HCT116 (cell line): ENCODE measurements at regions not wholly inside any gene's neighbourhood (a gene's known extent, or its start where the extent isn't known, plus 50 kb on each side); places are given as distances from the start of the nearest gene placed in this dataset.

Experiments
- ATAC-seq: fragments of 200-7000 bp; cut with Tn5 transposase; 2 replicates; pipeline ENCODE4 v1.9.1; 2020; ENCODE audit warnings: mild to moderate bottlenecking, moderate library complexity
- BruUV-seq: library from RNA; stranded (reverse); fragments of 400-500 nt; replicated peaks from 2 replicates; lab custom pipeline; 2021; lab: Mats Ljungman, UMichigan
- CTCF ChIA-PET: fragments of 300-600 bp; sonication (Branson Sonifier 250); formaldehyde crosslinking; loops from one replicate; lab custom pipeline; 2021; ENCODE audit warnings: antibody characterized with exemption; lab: Charles Lee
- POLR2A ChIA-PET: fragments of 300-600, 350-600 bp; sonication (Branson Sonifier 250); formaldehyde crosslinking; loops from one replicate; lab custom pipeline; 2021; ENCODE audit warnings: antibody characterized with exemption; lab: Charles Lee
- RAD21 ChIA-PET, 2 experiments: fragments of 300-600 bp; sonication (Branson Sonifier 250); formaldehyde crosslinking; loops; one replicate each; lab custom pipeline; 2023; ENCODE audit warnings: low total read pairs in 2 of 2; ENCODE audit not compliant: uncharacterized antibody in 2 of 2, unreplicated experiment in 2 of 2, low non-redundant PET in 1 of 2; lab: Charles Lee
- DNase-seq: peaks from one replicate; pipeline ENCODE4 v3.0.0-alpha.2; 2010; ENCODE audit warnings: low read depth, low spot score
- H2AFZ ChIP-seq: fragments of 200-600 bp; shearing (Covaris generic), sonication (generic); 2 replicates; pipeline ENCODE4 v1.6.1; 2017; ENCODE audit warnings: low read depth, mixed run types, mixed read lengths, antibody characterized with exemption, low read length; ENCODE audit not compliant: poor library complexity, severe bottlenecking
- H3K27ac ChIP-seq: 2 replicates; pipeline ENCODE4 v1.5.1; 2012; ENCODE audit warnings: low read depth, low read length
- H3K27me3 ChIP-seq: fragments of 200-600 bp; sonication (generic); 2 replicates; pipeline ENCODE4 v1.6.1; 2016; ENCODE audit warnings: mixed run types, low read length, mixed read lengths; ENCODE audit not compliant: insufficient read depth
- H3K36me3 ChIP-seq, 2 experiments: fragments of 200-500 bp in 1 of 2; fragments of 200-600 bp in 1 of 2; sonication (Bioruptor generic) in 1 of 2; sonication (generic) in 1 of 2; 2 replicates each; pipeline versions ENCODE4 v1.5.1 to v1.6.1; 2014 to 2016; ENCODE audit warnings: low read length in 2 of 2, inconsistent platforms in 1 of 2, mixed read lengths in 1 of 2, mixed run types in 1 of 2; ENCODE audit not compliant: insufficient read depth in 2 of 2, control insufficient read depth in 1 of 2
- H3K4me1 ChIP-seq, 2 experiments: fragments of 200-600 bp in 1 of 2; sonication (generic) in 1 of 2; 2 replicates each; pipeline versions ENCODE4 v1.5.1 to v1.6.1; 2012 to 2017; ENCODE audit warnings: low read length in 2 of 2, inconsistent platforms in 1 of 2, mild to moderate bottlenecking in 1 of 2, mixed read lengths in 1 of 2, mixed run types in 1 of 2, moderate library complexity in 1 of 2; ENCODE audit not compliant: insufficient read depth in 2 of 2, control insufficient read depth in 1 of 2
- H3K4me2 ChIP-seq: fragments of 200-600 bp; sonication (generic); 2 replicates; pipeline ENCODE4 v1.6.1; 2017; ENCODE audit warnings: mixed run types, low read length, mixed read lengths
- H3K4me3 ChIP-seq, 2 experiments: fragments of 200-600 bp in 1 of 2; sonication (generic) in 1 of 2; replicated peaks in 1 of 2; 2 replicates each; pipeline ENCODE4 v1.5.1; 2011 to 2016; ENCODE audit warnings: low read length in 2 of 2, control low read depth in 1 of 2, low read depth in 1 of 2, mild to moderate bottlenecking in 1 of 2, mixed read lengths in 1 of 2, mixed run types in 1 of 2
- H3K79me2 ChIP-seq: fragments of 200-600 bp; sonication (generic); 2 replicates; pipeline ENCODE4 v1.6.1; 2017; ENCODE audit warnings: mild to moderate bottlenecking, mixed run types, low read length, moderate library complexity, mixed read lengths; ENCODE audit not compliant: insufficient read depth
- H3K9ac ChIP-seq: fragments of 200-600 bp; sonication (generic); 2 replicates; pipeline ENCODE4 v1.6.1; 2016; ENCODE audit warnings: low read length, mixed read lengths
- H3K9me2 ChIP-seq: fragments of 200-600 bp; sonication (generic), shearing (Covaris generic); 2 replicates; pipeline ENCODE4 v1.6.1; 2017; ENCODE audit warnings: mixed run types, mild to moderate bottlenecking, moderate library complexity; ENCODE audit not compliant: insufficient read depth
- H3K9me3 ChIP-seq, 2 experiments: fragments of 200-500 bp in 1 of 2; fragments of 200-600 bp in 1 of 2; sonication (Bioruptor generic) in 1 of 2; sonication (generic) in 1 of 2; 2 replicates each; pipeline ENCODE4 v1.6.1; 2014 to 2017; ENCODE audit warnings: low read length in 2 of 2, mixed read lengths in 2 of 2, inconsistent platforms in 1 of 2, low read depth in 1 of 2, mild to moderate bottlenecking in 1 of 2, mixed run types in 1 of 2, moderate library complexity in 1 of 2; ENCODE audit not compliant: control insufficient read depth in 1 of 2, insufficient read depth in 1 of 2
- H4K20me1 ChIP-seq: fragments of 200-600 bp; sonication (generic), shearing (Covaris generic); 2 replicates; pipeline ENCODE4 v1.6.1; 2017; ENCODE audit warnings: mixed run types, mild to moderate bottlenecking, moderate library complexity; ENCODE audit not compliant: insufficient read depth
- CBX3 ChIP-seq: IDR thresholded peaks from 2 replicates; pipeline ENCODE4 v1.6.1; 2012; ENCODE audit warnings: low read depth
- EGR1 ChIP-seq: IDR thresholded peaks from 2 replicates; pipeline ENCODE4 v1.6.1; 2012; ENCODE audit warnings: low read depth
- ELF1 ChIP-seq: IDR thresholded peaks from 2 replicates; pipeline ENCODE4 v1.6.1; 2012; ENCODE audit warnings: low read depth, borderline replicate concordance
- EZH2 ChIP-seq: fragments of 200-600 bp; sonication (generic); IDR thresholded peaks from 2 replicates; pipeline ENCODE4 v1.6.1; 2017; ENCODE audit warnings: antibody characterized with exemption, mixed run types
- EZH2phosphoT487 ChIP-seq: fragments of 200-600 bp; IDR thresholded peaks from 2 replicates; pipeline ENCODE4 v1.6.1; 2018; ENCODE audit warnings: antibody characterized with exemption, borderline replicate concordance
- FOSL1 ChIP-seq: IDR thresholded peaks from 2 replicates; pipeline ENCODE4 v1.6.1; 2012; ENCODE audit warnings: low read depth
- POLR2A ChIP-seq: IDR thresholded peaks from 2 replicates; pipeline ENCODE4 v1.7.0; 2011; ENCODE audit warnings: borderline replicate concordance; ENCODE audit not compliant: insufficient read depth, insufficient read length; ENCODE audit errors: extremely low read depth
- POLR2AphosphoS5 ChIP-seq: IDR thresholded peaks from 2 replicates; pipeline ENCODE4 v1.6.1; 2011; ENCODE audit warnings: mild to moderate bottlenecking, low read depth, low read length, moderate library complexity
- RAD21 ChIP-seq: IDR thresholded peaks from 2 replicates; pipeline ENCODE4 v1.6.1; 2012; ENCODE audit warnings: low read depth, mild to moderate bottlenecking
- SIN3A ChIP-seq: IDR thresholded peaks from 2 replicates; pipeline ENCODE4 v1.6.1; 2012; ENCODE audit warnings: low read depth
- SP1 ChIP-seq: IDR thresholded peaks from 2 replicates; pipeline ENCODE4 v1.6.1; 2012; ENCODE audit warnings: low read depth
- SRF ChIP-seq: IDR thresholded peaks from 2 replicates; pipeline ENCODE4 v1.6.1; 2012; ENCODE audit warnings: low read depth
- YY1 ChIP-seq: IDR thresholded peaks from 2 replicates; pipeline ENCODE4 v1.6.1; 2011; ENCODE audit warnings: low read length, low read depth, moderate library complexity, mild to moderate bottlenecking; ENCODE audit not compliant: insufficient replicate concordance; ENCODE audit errors: extremely low read depth
- ZFX ChIP-seq: fragments of 450-650 bp; IDR thresholded peaks from 2 replicates; pipeline ENCODE4 v1.6.1; 2017
- ZNF274 ChIP-seq: fragments of 200-500 bp; sonication (Bioruptor generic); IDR thresholded peaks from 2 replicates; pipeline ENCODE4 v1.6.1; 2014; ENCODE audit warnings: mild to moderate bottlenecking, low read depth, low read length, inconsistent platforms
- intact Hi-C: fragments of 100-400 bp; cut with micrococcal nuclease; formaldehyde crosslinking; loops from 2 replicates; pipeline ENCODE4 v1.10.0; 2022
- TF ChIP-seq, protein P1 (sequence below), 3 experiments: fragments of 200-600 bp in 1 of 3; sonication (generic) in 1 of 3; IDR thresholded peaks in 2 of 3; conservative IDR thresholded peaks in 1 of 3; 2 replicates each; pipeline ENCODE4 v1.5.1; 2012 to 2017; ENCODE audit warnings: low read depth in 2 of 3, low read length in 2 of 3, antibody characterized with exemption in 1 of 3, borderline replicate concordance in 1 of 3, control low read depth in 1 of 3, mild to moderate bottlenecking in 1 of 3, mixed read lengths in 1 of 3, mixed run types in 1 of 3, moderate library complexity in 1 of 3; ENCODE audit not compliant: insufficient read depth in 1 of 3
- TF ChIP-seq, protein P2 (sequence below): IDR thresholded peaks from 2 replicates; pipeline ENCODE4 v1.6.1; 2012
- TF ChIP-seq, protein P3 (sequence below): IDR thresholded peaks from 2 replicates; pipeline ENCODE4 v1.6.1; 2012
- TF ChIP-seq, protein P4 (sequence below): IDR thresholded peaks from 2 replicates; pipeline ENCODE4 v1.6.1; 2012; ENCODE audit warnings: low read depth
- TF ChIP-seq, protein P5 (sequence below): IDR thresholded peaks from 2 replicates; pipeline ENCODE4 v1.6.1; 2011; ENCODE audit warnings: mild to moderate bottlenecking, low read length, moderate library complexity; ENCODE audit not compliant: insufficient replicate concordance; ENCODE audit errors: extremely low read depth

DNA sequence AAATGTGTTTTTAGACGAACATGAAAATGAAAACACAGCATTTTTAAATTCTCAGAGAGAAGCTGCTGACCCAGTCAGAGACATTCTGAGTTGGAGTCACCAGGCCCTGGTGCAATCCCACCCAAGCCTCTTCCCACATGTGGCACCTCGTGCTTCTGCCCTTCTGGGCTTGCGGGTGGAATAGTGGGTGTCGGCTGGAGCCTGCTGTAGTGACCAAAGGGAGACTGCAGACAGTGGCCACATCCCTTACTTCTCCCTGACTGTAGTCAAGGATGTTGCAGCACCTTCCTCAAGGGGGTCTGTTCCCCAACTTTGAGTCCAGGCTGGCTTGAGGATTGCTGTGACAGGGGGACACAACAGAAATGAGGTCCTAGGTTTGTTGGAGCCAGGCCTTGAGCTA is 104.4 kb upstream of the GLI2 start:
- Histone ChIP-seq H3K9me2 (no peaks in the 10 kb centered on the region), H3K4me1 (no peaks in the 10 kb centered on the region), H3K4me2 (no peak overlapping the region), H3K27ac (no peak overlapping the region), H3K9ac (no peak overlapping the region), H2AFZ (no peak overlapping the region), H4K20me1 (no peaks in the 10 kb centered on the region), H3K4me3 (no peak overlapping the region), H3K9me3 (no peaks in the 10 kb centered on the region), H3K36me3 (no peaks in the 10 kb centered on the region), H3K27me3 (peaks cover 12% of the 10 kb centered on the region; the same call in 1 of the 2 replicates), H3K79me2 (no peaks in the 10 kb centered on the region)
- ATAC-seq (no peak), DNase-seq (no peak)
- RAD21 ChIA-PET = no interaction called here
- BruUV-seq = no TSS peak
- intact Hi-C loops = no loop called here
- POLR2A ChIA-PET = no interaction called here
- TF ChIP-seq, protein P1, sequence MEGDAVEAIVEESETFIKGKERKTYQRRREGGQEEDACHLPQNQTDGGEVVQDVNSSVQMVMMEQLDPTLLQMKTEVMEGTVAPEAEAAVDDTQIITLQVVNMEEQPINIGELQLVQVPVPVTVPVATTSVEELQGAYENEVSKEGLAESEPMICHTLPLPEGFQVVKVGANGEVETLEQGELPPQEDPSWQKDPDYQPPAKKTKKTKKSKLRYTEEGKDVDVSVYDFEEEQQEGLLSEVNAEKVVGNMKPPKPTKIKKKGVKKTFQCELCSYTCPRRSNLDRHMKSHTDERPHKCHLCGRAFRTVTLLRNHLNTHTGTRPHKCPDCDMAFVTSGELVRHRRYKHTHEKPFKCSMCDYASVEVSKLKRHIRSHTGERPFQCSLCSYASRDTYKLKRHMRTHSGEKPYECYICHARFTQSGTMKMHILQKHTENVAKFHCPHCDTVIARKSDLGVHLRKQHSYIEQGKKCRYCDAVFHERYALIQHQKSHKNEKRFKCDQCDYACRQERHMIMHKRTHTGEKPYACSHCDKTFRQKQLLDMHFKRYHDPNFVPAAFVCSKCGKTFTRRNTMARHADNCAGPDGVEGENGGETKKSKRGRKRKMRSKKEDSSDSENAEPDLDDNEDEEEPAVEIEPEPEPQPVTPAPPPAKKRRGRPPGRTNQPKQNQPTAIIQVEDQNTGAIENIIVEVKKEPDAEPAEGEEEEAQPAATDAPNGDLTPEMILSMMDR (IDR thresholded peaks at IDR 0.05 in 2 of 3, conservative IDR thresholded peaks at IDR 0.05 in 1 of 3; ENCODE audit: borderline replicate concordance in 1 of 3, insufficient read depth in 1 of 3, low read depth in 2 of 3, low read length in 2 of 3) = no peak
- no peak for TF ChIP-seq SP1
- TF ChIP-seq SRF = no peak
- TF ChIP-seq YY1 = no peak
- no peak for TF ChIP-seq POLR2A
- no peak for TF ChIP-seq POLR2AphosphoS5
- no peak for TF ChIP-seq EZH2
- TF ChIP-seq ZFX = no peak
- TF ChIP-seq RAD21 = no peak
- no peak for TF ChIP-seq CBX3
- TF ChIP-seq, protein P2, sequence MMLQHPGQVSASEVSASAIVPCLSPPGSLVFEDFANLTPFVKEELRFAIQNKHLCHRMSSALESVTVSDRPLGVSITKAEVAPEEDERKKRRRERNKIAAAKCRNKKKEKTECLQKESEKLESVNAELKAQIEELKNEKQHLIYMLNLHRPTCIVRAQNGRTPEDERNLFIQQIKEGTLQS = no peak
- TF ChIP-seq, protein P3, sequence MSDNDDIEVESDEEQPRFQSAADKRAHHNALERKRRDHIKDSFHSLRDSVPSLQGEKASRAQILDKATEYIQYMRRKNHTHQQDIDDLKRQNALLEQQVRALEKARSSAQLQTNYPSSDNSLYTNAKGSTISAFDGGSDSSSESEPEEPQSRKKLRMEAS = no peak
- TF ChIP-seq EGR1 = no peak
- TF ChIP-seq ZNF274 = no peak
- TF ChIP-seq, protein P4, sequence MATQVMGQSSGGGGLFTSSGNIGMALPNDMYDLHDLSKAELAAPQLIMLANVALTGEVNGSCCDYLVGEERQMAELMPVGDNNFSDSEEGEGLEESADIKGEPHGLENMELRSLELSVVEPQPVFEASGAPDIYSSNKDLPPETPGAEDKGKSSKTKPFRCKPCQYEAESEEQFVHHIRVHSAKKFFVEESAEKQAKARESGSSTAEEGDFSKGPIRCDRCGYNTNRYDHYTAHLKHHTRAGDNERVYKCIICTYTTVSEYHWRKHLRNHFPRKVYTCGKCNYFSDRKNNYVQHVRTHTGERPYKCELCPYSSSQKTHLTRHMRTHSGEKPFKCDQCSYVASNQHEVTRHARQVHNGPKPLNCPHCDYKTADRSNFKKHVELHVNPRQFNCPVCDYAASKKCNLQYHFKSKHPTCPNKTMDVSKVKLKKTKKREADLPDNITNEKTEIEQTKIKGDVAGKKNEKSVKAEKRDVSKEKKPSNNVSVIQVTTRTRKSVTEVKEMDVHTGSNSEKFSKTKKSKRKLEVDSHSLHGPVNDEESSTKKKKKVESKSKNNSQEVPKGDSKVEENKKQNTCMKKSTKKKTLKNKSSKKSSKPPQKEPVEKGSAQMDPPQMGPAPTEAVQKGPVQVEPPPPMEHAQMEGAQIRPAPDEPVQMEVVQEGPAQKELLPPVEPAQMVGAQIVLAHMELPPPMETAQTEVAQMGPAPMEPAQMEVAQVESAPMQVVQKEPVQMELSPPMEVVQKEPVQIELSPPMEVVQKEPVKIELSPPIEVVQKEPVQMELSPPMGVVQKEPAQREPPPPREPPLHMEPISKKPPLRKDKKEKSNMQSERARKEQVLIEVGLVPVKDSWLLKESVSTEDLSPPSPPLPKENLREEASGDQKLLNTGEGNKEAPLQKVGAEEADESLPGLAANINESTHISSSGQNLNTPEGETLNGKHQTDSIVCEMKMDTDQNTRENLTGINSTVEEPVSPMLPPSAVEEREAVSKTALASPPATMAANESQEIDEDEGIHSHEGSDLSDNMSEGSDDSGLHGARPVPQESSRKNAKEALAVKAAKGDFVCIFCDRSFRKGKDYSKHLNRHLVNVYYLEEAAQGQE = no peak
- no peak for TF ChIP-seq EZH2phosphoT487
- TF ChIP-seq SIN3A = no peak
- no peak for TF ChIP-seq FOSL1
- TF ChIP-seq, protein P5, sequence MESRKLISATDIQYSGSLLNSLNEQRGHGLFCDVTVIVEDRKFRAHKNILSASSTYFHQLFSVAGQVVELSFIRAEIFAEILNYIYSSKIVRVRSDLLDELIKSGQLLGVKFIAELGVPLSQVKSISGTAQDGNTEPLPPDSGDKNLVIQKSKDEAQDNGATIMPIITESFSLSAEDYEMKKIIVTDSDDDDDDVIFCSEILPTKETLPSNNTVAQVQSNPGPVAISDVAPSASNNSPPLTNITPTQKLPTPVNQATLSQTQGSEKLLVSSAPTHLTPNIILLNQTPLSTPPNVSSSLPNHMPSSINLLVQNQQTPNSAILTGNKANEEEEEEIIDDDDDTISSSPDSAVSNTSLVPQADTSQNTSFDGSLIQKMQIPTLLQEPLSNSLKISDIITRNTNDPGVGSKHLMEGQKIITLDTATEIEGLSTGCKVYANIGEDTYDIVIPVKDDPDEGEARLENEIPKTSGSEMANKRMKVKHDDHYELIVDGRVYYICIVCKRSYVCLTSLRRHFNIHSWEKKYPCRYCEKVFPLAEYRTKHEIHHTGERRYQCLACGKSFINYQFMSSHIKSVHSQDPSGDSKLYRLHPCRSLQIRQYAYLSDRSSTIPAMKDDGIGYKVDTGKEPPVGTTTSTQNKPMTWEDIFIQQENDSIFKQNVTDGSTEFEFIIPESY = no peak
- no peak for TF ChIP-seq ELF1
- CTCF ChIA-PET = no interaction called here
